PC-9 (cell line): ENCODE measurements at regions not wholly inside any gene's neighbourhood (a gene's known extent, or its start where the extent isn't known, plus 50 kb on each side); places are given as distances from the start of the nearest gene placed in this dataset.

Experiments used
- BruUV-seq: library from RNA; stranded (reverse); fragments of 400-500 nt; replicated peaks from 2 replicates; lab custom pipeline; 2021; lab: Mats Ljungman, UMichigan
- CTCF ChIA-PET: fragments of 300-600 bp; sonication (Branson Sonifier 250); formaldehyde crosslinking; loops from one replicate; lab custom pipeline; 2022; ENCODE audit warnings: antibody characterized with exemption; lab: Charles Lee
- POLR2A ChIA-PET: fragments of 300-600 bp; sonication (Branson Sonifier 250); formaldehyde crosslinking; loops from one replicate; lab custom pipeline; 2022; ENCODE audit warnings: antibody characterized with exemption; ENCODE audit not compliant: unreplicated experiment; lab: Charles Lee
- DNase-seq, 2 experiments: peaks; one replicate each; pipeline versions ENCODE4 v3.0.0 to v3.0.0-alpha.2; 2015 to 2022; ENCODE audit warnings: mixed read lengths in 1 of 2
- H2AFZ ChIP-seq: fragments of 200-600 bp; sonication (generic); 2 replicates; pipeline ENCODE4 v1.8.1; 2017; ENCODE audit warnings: antibody characterized with exemption
- H3F3A ChIP-seq: fragments of 200-600 bp; sonication (generic); 2 replicates; pipeline ENCODE4 v1.8.1; 2017; ENCODE audit warnings: antibody characterized with exemption, mild to moderate bottlenecking, low read depth; ENCODE audit not compliant: insufficient read depth
- H3K27ac ChIP-seq: fragments of 200-600 bp; sonication (generic); 2 replicates; pipeline ENCODE4 v1.6.1; 2016; ENCODE audit warnings: mixed run types
- H3K27me3 ChIP-seq: fragments of 200-600 bp; sonication (generic); 2 replicates; pipeline ENCODE4 v1.6.1; 2016; ENCODE audit warnings: low read depth, mixed run types; ENCODE audit not compliant: insufficient read depth
- H3K36me3 ChIP-seq: fragments of 200-600 bp; sonication (generic); 2 replicates; pipeline ENCODE4 v1.6.1; 2016; ENCODE audit warnings: low read depth, mixed run types
- H3K4me1 ChIP-seq: fragments of 200-600 bp; sonication (generic); replicated peaks from 2 replicates; pipeline ENCODE4 v1.6.1; 2016; ENCODE audit warnings: mixed run types; ENCODE audit not compliant: insufficient read depth
- H3K4me2 ChIP-seq: fragments of 200-600 bp; sonication (generic); 2 replicates; pipeline ENCODE4 v1.6.1; 2017; ENCODE audit warnings: mixed run types
- H3K4me3 ChIP-seq: fragments of 200-600 bp; sonication (generic); 2 replicates; pipeline ENCODE4 v1.6.1; 2016; ENCODE audit warnings: mixed run types
- H3K79me2 ChIP-seq: fragments of 200-600 bp; sonication (generic); 2 replicates; pipeline ENCODE4 v1.6.1; 2017; ENCODE audit warnings: low read depth, mixed run types
- H3K9me2 ChIP-seq: fragments of 200-600 bp; sonication (generic); 2 replicates; pipeline ENCODE4 v1.8.1; 2017; ENCODE audit warnings: mild to moderate bottlenecking; ENCODE audit not compliant: insufficient read depth
- H3K9me3 ChIP-seq: fragments of 200-600 bp; sonication (generic); 2 replicates; pipeline ENCODE4 v1.8.1; 2016; ENCODE audit warnings: low read depth; ENCODE audit not compliant: insufficient read depth
- H4K20me1 ChIP-seq: fragments of 200-600 bp; sonication (generic); 2 replicates; pipeline ENCODE4 v1.8.1; 2017; ENCODE audit not compliant: insufficient read depth
- EZH2 ChIP-seq: fragments of 200-600 bp; sonication (generic); IDR thresholded peaks from 2 replicates; pipeline ENCODE4 v1.8.0; 2017; ENCODE audit warnings: antibody characterized with exemption, low read depth
- intact Hi-C: fragments of 100-400 bp; cut with micrococcal nuclease; formaldehyde crosslinking; loops from one replicate; pipeline ENCODE4 v1.10.0; 2022; ENCODE audit not compliant: unreplicated experiment
- TF ChIP-seq, protein P1 (sequence below): fragments of 200-600 bp; sonication (generic); conservative IDR thresholded peaks from 2 replicates; pipeline ENCODE4 v1.6.1; 2017; ENCODE audit warnings: mixed run types, antibody characterized with exemption, mild to moderate bottlenecking, moderate library complexity

DNA sequence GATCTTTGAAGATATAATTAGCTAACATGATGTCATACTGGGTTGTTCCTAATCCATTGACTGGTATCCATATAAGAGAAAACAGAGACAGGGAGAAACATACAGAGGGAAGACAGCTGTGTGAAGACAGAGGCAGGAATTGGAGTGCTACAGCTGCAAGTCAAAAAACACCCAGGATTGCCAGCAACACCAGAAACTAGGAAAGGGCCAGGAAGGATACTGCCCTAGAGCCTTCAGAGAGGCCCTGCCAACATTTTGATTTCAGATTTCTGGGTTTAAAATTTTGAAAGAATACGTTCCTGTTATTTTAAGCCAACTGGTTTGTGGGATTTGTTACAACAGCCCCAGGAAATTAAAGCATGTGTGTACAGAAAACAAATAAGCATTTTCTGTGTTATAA lies 473.7 kb upstream of the FLRT2 start:
- Histone ChIP-seq H3K9me2 (no peaks in the 10 kb centered on the region), H3K36me3 (no peaks in the 10 kb centered on the region), H3K4me3 (no peak overlapping the region), H4K20me1 (no peaks in the 10 kb centered on the region), H3K4me2 (no peak overlapping the region), H3K27ac (no peak overlapping the region), H2AFZ (no peak overlapping the region), H3K9me3 (no peaks in the 10 kb centered on the region), H3F3A (no peaks in the 10 kb centered on the region), H3K79me2 (no peaks in the 10 kb centered on the region), H3K4me1 (no peaks in the 10 kb centered on the region), H3K27me3 (no peaks in the 10 kb centered on the region)
- intact Hi-C loops: no loop called here
- ChIA-PET POLR2A (no interaction called here), CTCF (no interaction called here)
- BruUV-seq: no TSS peak
- TF ChIP-seq, protein P1, sequence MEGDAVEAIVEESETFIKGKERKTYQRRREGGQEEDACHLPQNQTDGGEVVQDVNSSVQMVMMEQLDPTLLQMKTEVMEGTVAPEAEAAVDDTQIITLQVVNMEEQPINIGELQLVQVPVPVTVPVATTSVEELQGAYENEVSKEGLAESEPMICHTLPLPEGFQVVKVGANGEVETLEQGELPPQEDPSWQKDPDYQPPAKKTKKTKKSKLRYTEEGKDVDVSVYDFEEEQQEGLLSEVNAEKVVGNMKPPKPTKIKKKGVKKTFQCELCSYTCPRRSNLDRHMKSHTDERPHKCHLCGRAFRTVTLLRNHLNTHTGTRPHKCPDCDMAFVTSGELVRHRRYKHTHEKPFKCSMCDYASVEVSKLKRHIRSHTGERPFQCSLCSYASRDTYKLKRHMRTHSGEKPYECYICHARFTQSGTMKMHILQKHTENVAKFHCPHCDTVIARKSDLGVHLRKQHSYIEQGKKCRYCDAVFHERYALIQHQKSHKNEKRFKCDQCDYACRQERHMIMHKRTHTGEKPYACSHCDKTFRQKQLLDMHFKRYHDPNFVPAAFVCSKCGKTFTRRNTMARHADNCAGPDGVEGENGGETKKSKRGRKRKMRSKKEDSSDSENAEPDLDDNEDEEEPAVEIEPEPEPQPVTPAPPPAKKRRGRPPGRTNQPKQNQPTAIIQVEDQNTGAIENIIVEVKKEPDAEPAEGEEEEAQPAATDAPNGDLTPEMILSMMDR: no peak
- TF ChIP-seq EZH2: no peak
- DNase-seq: no peak

DNA sequence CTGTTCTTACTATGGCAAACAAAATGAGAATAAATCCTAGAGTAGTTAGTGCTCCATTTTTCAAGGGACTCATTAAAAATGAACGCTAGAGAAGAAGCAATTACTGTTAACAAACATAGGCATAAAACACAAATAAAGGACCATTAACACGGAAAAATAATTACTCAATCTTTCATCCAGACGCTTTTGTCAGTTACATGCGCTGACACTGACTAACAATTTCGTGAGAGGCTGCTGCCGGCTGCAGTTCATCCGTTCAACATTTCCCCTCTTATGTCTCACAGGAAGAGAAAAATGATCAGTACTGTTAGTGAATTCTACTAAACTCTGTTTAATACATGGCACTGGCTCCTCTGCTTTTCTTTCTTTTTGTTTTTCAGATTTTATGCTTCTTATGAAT lies 472.7 kb upstream of the FLRT2 start:
- Histone ChIP-seq H2AFZ (no peak overlapping the region), H3K79me2 (no peaks in the 10 kb centered on the region), H3K9me2 (no peaks in the 10 kb centered on the region), H3K4me1 (no peaks in the 10 kb centered on the region), H3K27ac (no peak overlapping the region), H3K9me3 (no peaks in the 10 kb centered on the region), H3K36me3 (no peaks in the 10 kb centered on the region), H3F3A (no peaks in the 10 kb centered on the region), H3K4me3 (no peak overlapping the region), H4K20me1 (no peaks in the 10 kb centered on the region), H3K4me2 (no peak overlapping the region), H3K27me3 (no peaks in the 10 kb centered on the region)
- POLR2A ChIA-PET: no interaction called here
- CTCF ChIA-PET: no interaction called here
- intact Hi-C loops: no loop called here
- TF ChIP-seq, protein P1: no peak
- no peak for TF ChIP-seq EZH2
- BruUV-seq: no TSS peak
- no peak for DNase-seq

DNA sequence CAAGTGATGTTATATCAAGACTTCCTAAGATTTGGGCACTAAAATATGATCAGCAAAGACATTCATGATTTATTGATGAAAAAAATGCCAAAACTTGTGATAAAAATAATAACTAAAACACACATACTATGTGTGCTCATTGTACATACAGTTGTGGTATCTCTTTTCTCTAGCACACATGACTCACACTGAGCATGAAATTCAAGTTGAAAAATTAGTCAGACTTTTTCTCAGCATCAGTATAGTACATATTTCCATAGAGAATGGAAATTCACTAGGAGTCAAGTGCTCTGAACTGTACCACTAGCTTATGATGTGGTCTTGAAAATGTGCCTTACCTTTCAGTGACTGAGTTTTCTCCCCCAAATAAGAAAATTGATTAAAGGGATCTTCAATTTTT lies 471.8 kb upstream of the FLRT2 start:
- Histone ChIP-seq H3K36me3 (no peaks in the 10 kb centered on the region), H3K27me3 (no peaks in the 10 kb centered on the region), H3K4me2 (no peak overlapping the region), H3K27ac (no peak overlapping the region), H3F3A (no peaks in the 10 kb centered on the region), H3K4me3 (no peak overlapping the region), H2AFZ (no peak overlapping the region), H3K9me2 (no peaks in the 10 kb centered on the region), H4K20me1 (no peaks in the 10 kb centered on the region), H3K9me3 (no peaks in the 10 kb centered on the region), H3K4me1 (no peaks in the 10 kb centered on the region), H3K79me2 (no peaks in the 10 kb centered on the region)
- DNase-seq: no peak
- no TSS peak for BruUV-seq
- no peak for TF ChIP-seq EZH2
- TF ChIP-seq, protein P1: no peak
- intact Hi-C loops: no loop called here
- POLR2A ChIA-PET: no interaction called here
- CTCF ChIA-PET: no interaction called here
